Stimulated activated CD4-positive, alpha-beta T cell treated with anti-CD3 and anti-CD28 coated beads, Interleukin-2, amount 100 ng/mL, for 24 hours (primary cell): ENCODE measurements at regions not wholly inside any gene's neighbourhood (a gene's known extent, or its start where the extent isn't known, plus 50 kb on each side); places are given as distances from the start of the nearest gene placed in this dataset.

Source experiments
- DNase-seq, 2 donors: peaks; one replicate each; pipeline ENCODE4 v3.0.0-alpha.2; 2020

DNA sequence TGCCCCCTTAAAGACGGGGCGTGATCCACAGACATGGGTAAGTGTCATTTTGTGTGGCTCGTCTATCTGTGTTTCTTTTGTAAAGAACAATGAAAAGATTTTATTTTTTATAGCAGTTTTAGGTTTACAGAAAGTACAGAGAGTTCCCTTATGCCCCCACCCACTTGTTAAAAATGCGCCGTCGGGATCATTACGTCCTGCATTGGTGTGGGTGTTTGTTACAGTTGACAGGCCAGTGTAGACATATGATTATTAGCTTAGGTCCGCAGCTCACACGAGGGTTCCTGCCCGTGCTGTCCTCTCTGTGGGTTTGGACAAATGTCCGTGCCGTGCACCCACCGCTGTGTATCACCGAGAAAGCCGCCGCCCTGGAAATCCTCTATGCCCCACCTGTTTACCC, 50.5 kb downstream of the RGS12 start:
- no peak for DNase-seq

DNA sequence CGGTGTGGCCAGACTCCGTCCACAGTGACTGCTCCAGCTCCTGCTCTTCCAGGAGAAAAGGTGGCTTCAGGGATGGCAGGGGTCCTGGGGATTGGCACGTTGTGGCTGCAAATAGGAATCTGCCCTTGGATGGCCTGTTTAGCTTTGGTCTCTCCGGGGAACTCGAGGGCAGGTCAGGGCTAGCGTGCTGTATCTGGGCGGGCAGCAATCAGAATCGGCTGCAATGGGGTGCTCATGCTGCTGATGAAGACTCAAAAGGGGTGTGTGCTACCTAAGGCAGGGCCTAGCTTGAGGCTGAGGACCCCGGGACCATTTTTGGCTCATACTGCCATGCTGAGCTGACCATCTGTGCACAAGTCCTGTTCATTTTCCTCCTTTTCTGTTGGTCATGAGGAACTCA, 51.3 kb downstream of the RGS12 start:
- DNase-seq, result no peak

- DNase-seq, result no peak
Measured at GRCh38 chr4:3344596-3344995, 51.8 kb downstream of the RGS12 start.

- DNase-seq, result no peak
Measured at GRCh38 chr4:3345384-3345783, 52.6 kb downstream of the RGS12 start.

DNA sequence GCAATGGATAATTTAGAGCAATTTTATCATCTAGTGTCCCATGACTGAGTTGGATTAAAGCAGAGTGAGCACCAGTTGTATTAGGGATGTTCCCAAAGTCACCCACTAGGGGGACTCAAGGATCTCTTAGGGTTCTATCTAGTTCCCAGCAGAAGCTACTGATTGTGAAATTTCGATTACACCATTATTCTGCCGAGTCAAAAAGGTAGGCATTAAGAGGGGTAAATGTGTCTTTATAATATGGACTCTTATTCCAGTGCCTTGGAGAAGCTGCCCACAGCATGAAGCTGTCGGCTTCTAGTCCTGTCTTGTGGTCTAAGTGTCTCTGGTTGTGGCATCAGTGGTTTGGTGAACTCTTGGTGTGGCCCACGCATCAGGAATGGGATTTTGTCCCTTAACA, 53.3 kb downstream of the RGS12 start:
- peak in 1 of 2 donors; percentile 42 for DNase-seq

GRCh38 chr4:3347871-3348270, 55.0 kb downstream of the RGS12 start:
- DNase-seq, result no peak

DNA sequence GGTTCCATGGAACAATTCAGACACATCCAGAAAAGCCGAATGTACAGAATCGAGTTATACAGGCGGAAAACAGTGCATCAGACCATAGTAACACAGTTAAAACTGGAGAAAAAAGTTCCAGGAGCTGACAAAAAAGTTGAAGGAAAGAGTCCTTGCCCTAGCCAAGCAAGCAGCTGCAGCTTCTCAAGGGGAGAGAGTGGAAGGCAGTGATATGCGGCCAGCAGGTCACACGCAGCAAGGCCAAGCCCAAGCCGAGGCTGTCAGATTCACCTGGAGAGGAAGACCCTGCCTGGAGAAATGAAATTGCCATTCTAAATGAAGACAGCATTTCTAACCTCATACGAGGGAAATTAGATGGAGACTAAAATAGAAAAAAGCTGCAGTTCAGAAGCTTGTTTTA, 55.8 kb downstream of the RGS12 start:
- no peak for DNase-seq

GRCh38 chr4:3349116-3349515, 56.3 kb downstream of the RGS12 start:
- no peak for DNase-seq

DNA sequence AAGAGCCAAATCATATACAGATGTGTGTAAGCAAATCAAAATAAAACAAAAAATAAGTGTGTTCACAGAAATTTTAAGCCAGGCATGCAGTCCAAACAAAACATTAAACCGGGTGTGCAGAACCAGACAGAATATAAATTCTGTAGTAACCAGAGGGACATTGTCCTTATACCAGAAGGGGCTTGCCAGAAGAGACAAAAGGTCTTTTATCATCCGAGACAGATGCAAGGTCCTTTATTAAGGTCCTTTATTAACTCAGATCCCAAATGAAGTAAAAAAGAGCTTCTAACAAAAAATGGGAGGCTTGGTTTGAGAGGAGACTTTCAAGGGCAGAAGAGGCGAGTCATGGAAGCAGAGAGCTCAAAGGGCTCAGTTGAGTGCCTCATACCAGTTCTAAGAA, 59.2 kb downstream of the RGS12 start:
- DNase-seq, result no peak

- no peak for DNase-seq
Measured at GRCh38 chr4:3352505-3352904, 59.7 kb downstream of the RGS12 start.

- no peak for DNase-seq
Measured at GRCh38 chr4:3352941-3353594, 60.2 kb downstream of the RGS12 start.

- no peak for DNase-seq
Measured at GRCh38 chr4:3353752-3354454, 61.1 kb downstream of the RGS12 start.

DNA sequence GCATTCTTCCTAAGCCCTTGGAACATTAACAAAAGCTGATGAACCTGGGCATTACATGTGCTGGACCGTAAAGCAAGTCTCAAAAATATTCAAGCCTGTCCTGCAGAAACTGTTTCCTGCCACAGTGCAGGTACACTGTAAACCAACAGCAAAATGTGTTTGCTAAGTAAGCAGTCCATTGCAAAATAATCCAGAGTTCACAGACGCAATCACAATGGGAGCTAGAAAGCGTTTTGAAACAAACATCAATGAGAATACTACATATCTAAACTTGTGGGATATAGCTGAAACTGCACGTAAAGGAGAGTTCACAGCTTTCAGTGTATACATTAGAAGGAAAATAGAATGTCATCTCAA, 61.6 kb downstream of the RGS12 start:
- DNase-seq, result no peak

DNA sequence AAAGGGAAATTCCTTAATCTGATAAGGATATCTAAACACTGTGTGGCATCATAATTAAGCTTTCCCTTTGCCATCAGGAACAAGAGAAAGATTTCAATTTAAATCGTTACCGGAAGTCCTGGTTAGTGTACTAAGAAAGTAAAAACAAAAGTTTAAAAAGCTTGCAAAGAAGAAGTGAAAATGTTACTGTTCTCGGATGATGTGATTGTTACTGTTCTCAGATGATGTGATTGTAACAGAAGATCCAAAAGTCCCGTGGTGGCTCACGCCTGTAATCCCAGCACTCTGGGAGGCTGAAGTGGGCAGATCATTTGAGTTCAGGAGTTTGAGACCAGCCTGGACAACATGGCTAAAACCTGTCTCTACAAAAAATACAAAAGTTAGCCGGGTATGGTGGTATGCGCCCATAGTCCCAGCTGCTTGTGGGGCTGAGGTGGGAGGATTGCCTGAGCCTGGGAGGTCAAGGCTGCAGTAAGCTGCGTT, 62.5 kb downstream of the RGS12 start:
- DNase-seq, result no peak

DNA sequence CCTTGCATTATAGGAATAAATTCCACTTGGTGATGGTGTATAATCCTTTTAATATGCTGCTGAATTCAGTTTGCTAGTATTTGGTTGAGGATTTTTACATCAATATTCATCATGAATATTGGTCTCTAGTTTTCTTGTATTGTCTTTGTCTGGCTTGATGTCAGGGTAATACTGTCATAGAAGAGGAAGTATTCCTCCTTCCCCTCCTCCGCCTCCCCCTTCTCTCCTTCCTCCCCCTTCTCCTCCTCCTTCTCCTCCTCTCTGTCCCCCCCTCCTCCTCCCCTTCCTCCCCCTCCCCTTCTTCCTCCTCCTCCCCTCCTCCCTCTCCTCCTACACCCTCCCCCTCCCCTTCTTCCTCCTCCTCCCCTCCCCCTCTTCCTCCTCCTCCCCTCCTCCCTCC, 65.8 kb downstream of the RGS12 start:
- no peak for DNase-seq

- DNase-seq, result no peak
Measured at GRCh38 chr4:3360777-3361176, 68.0 kb downstream of the RGS12 start.

DNA sequence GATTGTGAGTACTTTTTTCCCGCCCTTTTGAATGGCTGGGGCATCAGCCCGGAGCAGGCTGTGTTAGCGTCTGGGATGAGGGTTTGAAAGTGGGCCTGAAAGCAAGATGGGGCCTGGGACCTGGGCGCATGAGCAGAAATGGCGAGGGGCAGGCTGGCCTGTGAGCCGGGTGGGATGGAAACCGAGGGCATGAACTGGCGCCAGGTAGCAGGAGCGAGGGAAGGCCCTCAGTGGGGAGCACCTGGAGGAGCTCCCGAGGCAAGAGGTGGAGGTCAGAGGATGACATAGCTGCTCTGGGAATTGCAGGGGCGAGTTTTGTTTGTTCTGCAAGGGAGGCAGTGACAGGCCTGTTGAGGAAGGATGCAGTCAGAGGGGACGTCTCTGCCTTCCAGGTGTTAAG, 68.6 kb downstream of the RGS12 start:
- DNase-seq, result no peak

DNA sequence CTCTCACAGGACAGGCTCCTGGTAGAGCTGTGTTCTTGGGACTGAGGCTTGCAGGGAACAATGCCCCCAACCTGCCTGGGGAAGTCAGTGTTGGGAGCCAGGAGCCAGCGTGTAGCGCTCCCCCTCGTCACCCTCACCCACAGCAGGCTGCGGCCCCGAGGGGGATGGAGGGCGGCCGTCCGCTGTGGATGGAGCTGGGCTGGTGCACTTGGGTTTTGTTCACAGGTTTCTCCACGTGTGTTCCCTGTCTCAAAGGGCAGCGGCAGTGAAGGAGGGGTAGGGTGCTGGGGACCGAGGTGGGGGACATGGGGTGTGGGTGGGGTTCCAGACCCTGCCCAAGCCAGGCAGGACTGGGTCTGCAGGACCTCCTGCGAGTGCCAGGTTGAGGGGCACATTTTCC, 69.1 kb downstream of the RGS12 start:
- DNase-seq, result no peak

DNA sequence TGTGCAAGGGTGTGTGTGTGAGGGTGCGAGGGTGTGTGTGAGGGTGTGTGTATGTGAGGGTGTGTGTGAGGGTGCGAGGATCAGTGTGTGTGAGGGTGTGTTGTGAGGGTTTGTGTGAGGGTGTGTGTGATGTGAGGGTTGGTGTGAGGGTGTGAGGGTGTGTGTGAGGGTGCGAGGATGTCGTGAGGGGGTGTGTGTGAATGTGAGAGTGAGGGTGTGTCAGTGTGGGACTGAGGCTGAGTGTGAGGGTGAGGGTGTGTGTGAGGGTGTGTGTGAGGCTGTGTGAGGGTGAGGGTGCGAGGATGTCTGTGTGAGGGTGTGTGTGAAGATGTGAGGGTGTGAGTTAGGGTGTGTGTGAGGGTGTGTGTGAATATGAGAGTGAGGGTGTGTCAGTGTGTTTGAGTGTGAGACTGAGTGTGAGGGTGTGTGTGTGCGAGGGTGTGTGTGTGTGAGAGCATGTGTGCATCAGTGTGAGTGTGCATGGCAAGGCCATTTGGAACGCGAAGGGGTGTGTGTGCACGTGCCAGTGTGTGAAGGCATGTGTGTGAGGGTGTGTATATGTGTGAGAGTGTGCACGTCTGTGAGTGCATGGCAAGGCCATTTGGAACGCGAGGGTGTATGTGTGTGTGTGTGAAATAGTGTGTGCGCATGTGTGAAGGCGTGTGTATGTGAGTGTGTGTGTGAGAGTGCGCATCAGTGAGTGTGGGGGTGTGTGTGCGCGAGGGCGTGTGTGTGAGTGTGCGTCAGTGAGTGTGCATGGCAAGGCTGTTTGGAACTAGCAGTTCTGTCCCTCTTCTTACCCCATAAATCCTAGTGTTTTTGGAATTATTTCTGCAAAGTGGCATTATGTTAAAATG, 69.8 kb downstream of the RGS12 start:
- DNase-seq, result no peak

DNA sequence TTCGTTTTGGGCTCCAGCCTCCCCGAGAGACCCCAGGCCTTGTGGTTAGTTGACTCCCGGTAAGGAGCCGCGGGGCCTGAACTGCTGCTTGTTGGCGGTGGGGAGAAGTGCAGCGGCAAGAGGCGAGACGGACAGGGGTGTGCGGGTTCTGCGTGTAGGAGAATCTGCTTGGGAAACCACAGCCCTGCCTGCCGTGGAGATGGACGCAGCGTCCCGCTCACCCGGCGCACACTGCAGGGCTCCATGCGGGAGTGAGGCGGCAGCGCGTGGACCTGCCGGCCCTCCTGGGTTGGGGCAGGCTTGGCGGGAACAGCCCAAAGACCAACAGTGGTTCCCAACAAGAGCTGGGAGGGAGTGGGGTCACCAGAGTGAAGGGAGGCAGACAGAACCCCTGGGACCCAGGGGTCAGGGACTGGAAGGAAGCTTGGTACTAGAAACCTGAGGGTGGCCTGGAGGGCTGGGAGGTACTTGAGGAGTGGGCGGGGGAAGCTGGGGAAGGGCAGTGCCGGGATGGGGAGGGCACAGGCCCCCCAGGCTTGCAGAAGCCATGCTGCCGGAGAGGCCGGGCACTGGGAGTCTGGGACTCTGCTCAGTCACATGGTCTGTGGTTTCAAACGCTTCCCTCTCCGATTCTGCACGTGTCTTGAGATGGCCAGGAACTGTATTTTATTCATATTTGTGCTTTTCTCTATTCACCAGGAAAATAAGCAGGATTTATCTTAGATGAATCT, 70.8 kb downstream of the RGS12 start:
- DNase-seq, result no peak

DNA sequence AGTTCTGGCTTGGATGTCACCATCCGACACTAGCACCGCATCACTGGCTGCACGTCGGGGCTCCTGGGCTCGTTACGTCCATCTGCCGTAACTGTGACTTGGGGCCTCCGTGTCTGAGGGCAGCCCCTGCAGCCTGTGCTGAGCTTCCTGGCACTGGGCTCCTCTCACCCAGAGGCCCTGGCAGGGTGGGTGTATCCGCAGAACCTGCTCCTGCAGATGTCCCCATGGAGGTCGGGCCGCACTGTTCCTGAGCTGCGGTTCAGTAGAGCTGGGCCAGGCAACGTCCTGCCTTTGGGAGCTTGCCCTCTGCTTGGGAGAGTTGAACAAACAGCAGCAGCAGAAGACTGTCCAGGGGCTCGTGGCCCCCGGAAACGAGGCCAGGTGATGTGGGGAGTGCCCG, 71.4 kb downstream of the RGS12 start:
- DNase-seq, result no peak

DNA sequence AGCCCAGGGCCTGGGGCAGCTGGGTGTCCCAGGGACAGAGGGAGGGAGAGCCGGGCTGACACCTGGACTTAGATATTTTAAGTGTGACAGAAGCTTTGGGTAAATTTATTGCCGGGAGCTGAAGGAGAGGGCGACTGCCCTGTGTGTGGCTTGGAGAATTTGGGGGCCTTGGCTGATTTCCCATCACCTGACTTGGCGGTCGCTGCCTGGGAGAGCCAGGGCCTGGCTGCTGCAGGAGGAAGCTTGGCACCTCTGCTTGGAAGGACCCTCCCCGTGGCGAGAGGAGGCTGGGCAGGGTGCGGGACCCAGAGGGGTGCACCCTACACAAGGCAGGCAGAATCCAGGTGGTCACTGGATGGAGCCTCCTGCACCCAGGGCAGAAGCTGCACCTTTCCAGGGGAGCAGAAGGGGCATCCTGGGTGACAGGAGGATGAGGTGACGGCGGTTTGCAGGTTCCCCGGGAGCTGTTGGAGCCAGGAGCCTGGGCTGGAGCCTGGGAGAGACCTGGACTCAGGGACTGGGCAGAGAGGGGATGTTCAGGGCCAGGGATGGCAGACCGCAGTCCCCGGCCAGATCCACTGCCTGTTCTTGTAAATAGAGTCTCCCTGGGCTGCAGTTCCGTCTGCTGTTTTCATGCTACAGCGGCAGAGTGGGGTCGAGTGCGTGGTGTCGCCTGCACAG, 72.0 kb downstream of the RGS12 start:
- DNase-seq, result no peak

GRCh38 chr4:3365326-3365725, 72.5 kb downstream of the RGS12 start:
- no peak for DNase-seq
